ENCODE measurements at regions not wholly inside any gene's neighbourhood (a gene's known extent, or its start where the extent isn't known, plus 50 kb on each side); places are given as distances from the start of the nearest gene placed in this dataset.
"Not testable (repeated sequence)": the region's sequence is repeated elsewhere in the genome, so short reads cannot be mapped to it uniquely, and the experiment has no call there.

GRCh38 chr4:30837861-30838260, 117.7 kb downstream of the PCDH7 start:
- DNase-seq (ENCODE audit: low read depth): no peak

- DNase-seq (ENCODE audit: low read depth): no peak
Observed at GRCh38 chr4:30838331-30838730, 118.2 kb downstream of the PCDH7 start.

- DNase-seq (ENCODE audit: low read depth): peak; percentile 92
Observed at GRCh38 chr4:30839583-30840520, 119.7 kb downstream of the PCDH7 start.

- no peak for DNase-seq (ENCODE audit: low read depth)
Observed at GRCh38 chr4:30840571-30840970, 120.4 kb downstream of the PCDH7 start.

- DNase-seq (ENCODE audit: low read depth): no peak
Observed at GRCh38 chr4:30842142-30842541, 122.0 kb downstream of the PCDH7 start.

- no peak for DNase-seq (ENCODE audit: low read depth)
Observed at GRCh38 chr4:30842689-30843088, 122.5 kb downstream of the PCDH7 start.

GRCh38 chr4:30844861-30845582, 124.9 kb downstream of the PCDH7 start:
- peak; percentile 71 for DNase-seq (ENCODE audit: low read depth)

GRCh38 chr4:30847167-30847566, 127.0 kb downstream of the PCDH7 start:
- no peak for DNase-seq (ENCODE audit: low read depth)

- DNase-seq (ENCODE audit: low read depth): no peak
Observed at GRCh38 chr4:30847958-30848357, 127.8 kb downstream of the PCDH7 start.

GRCh38 chr4:30854531-30854930, 134.4 kb downstream of the PCDH7 start:
- peak; percentile 55 for DNase-seq (ENCODE audit: low read depth)

GRCh38 chr4:30855232-30855631, 135.1 kb downstream of the PCDH7 start:
- no peak for DNase-seq (ENCODE audit: low read depth)

- DNase-seq (ENCODE audit: low read depth): no peak
Observed at GRCh38 chr4:30856795-30857564, 136.8 kb downstream of the PCDH7 start.

- DNase-seq (ENCODE audit: low read depth): peak; percentile 41
Observed at GRCh38 chr4:30860978-30861377, 140.8 kb downstream of the PCDH7 start.

- no peak for DNase-seq (ENCODE audit: low read depth)
Observed at GRCh38 chr4:30862196-30862595, 142.0 kb downstream of the PCDH7 start.

- peak; percentile 65 for DNase-seq (ENCODE audit: low read depth)
Observed at GRCh38 chr4:30863021-30863420, 142.9 kb downstream of the PCDH7 start.

- no peak for DNase-seq (ENCODE audit: low read depth)
Observed at GRCh38 chr4:30865691-30866090, 145.5 kb downstream of the PCDH7 start.

GRCh38 chr4:30866346-30866745, 146.2 kb downstream of the PCDH7 start:
- DNase-seq (ENCODE audit: low read depth): peak; percentile 45

- no peak for DNase-seq (ENCODE audit: low read depth)
Observed at GRCh38 chr4:30866907-30867306, 146.7 kb downstream of the PCDH7 start.

GRCh38 chr4:30867427-30867826, 147.3 kb downstream of the PCDH7 start:
- peak; percentile 55 for DNase-seq (ENCODE audit: low read depth)

GRCh38 chr4:30868111-30868895, 148.1 kb downstream of the PCDH7 start:
- DNase-seq (ENCODE audit: low read depth): no peak

GRCh38 chr4:30869387-30869786, 149.2 kb downstream of the PCDH7 start:
- not testable (repeated sequence) for DNase-seq (ENCODE audit: low read depth)

GRCh38 chr4:30870513-30870912, 150.3 kb downstream of the PCDH7 start:
- no peak for DNase-seq (ENCODE audit: low read depth)
